ENCODE measurements at regions not wholly inside any gene's neighbourhood (a gene's known extent, or its start where the extent isn't known, plus 50 kb on each side); places are given as distances from the start of the nearest gene placed in this dataset.
"Not testable (repeated sequence)": the region's sequence is repeated elsewhere in the genome, so short reads cannot be mapped to it uniquely, and the experiment has no call there.

DNA sequence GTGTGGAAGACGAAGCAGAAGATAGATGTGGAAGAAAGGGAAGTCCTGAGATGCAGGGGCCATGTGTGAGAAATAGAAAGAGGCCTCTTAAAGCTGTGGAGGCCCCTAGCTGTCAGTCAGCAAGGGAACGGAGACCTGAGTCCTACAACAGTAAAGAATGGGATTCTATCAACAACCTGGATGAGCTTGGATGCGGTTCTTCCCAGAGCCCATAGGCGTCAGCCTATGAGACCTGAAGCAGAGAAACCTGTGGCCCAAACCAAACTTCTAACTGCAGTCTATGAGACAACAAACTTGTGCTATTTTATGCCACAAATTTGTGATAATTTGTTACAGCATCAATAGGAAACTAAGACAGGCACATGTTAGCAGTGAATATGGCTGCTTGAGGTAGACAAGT, 583.7 kb downstream of the ADCYAP1 start:
- DNase-seq (ENCODE audit: low spot score in 2 of 2): no peak
- H3K36me3 Mint-ChIP-seq: no peaks in the 10 kb centered on the region
- H3K9me3 Mint-ChIP-seq: peaks cover 6 to 10% of the 10 kb centered on the region in 2 donors
- no peak for ATAC-seq
- H3K27ac Mint-ChIP-seq: no peak overlapping the region

GRCh38 chr18:1488957-1489356, 584.3 kb downstream of the ADCYAP1 start:
- H3K9me3 Mint-ChIP-seq: peaks cover 6 to 12% of the 10 kb centered on the region in 2 donors
- DNase-seq (ENCODE audit: low spot score in 2 of 2): no peak
- no peak for ATAC-seq
- no peaks in the 10 kb centered on the region for H3K36me3 Mint-ChIP-seq
- no peak overlapping the region for H3K27ac Mint-ChIP-seq

DNA sequence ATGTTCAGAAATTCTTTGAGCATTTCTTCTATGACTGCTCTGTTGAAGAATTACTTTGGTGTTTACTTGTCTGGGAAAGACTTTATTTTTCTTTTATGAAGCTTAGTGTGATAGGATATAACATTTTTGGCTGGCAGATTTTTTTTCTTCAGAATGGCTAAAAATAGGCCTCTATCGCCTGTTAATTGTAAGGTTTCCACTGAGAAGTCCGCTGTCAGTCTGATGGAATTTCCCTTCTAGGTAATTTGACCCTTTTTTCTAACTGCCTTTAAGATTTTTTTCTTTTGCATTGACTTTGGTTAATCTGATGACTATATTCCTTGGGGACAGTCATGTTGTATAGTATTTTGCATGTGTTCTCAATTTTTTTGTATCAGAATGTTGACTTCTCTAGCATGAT, 590.7 kb downstream of the ADCYAP1 start:
- DNase-seq (ENCODE audit: low spot score in 2 of 2): no peak
- ATAC-seq: no peak
- Mint-ChIP-seq H3K36me3 (no peaks in the 10 kb centered on the region), H3K27ac (no peak overlapping the region), H3K9me3 (peaks cover 15 to 18% of the 10 kb centered on the region in 2 donors)

- Mint-ChIP-seq H3K9me3 (peaks cover 15 to 18% of the 10 kb centered on the region in 2 donors), H3K27ac (no peak overlapping the region), H3K36me3 (no peaks in the 10 kb centered on the region)
- DNase-seq (ENCODE audit: low spot score in 2 of 2) (no peak), ATAC-seq (no peak)
Measured at GRCh38 chr18:1496096-1496495, 591.4 kb downstream of the ADCYAP1 start.

DNA sequence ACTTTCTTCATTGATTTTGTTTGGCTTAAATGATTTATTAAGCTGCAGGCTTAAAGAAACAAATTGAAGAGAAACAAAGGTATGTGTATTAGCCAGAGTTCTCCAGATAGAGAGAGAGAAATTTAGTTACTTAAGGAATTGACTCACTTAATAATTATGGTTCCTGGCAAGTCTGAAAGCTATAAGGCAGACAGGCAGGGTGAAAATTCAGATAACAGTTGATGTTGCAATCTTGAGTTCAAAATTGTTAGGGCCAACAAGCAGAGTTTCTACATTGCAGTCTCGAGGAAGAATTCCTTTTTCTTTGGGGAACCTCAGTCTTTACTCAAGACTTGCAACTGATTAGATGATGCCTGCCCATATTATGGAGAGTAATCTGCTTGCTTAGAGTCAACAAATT, 593.5 kb downstream of the ADCYAP1 start:
- Mint-ChIP-seq H3K36me3 (no peaks in the 10 kb centered on the region), H3K9me3 (peaks cover 10 to 12% of the 10 kb centered on the region in 2 donors), H3K27ac (no peak overlapping the region)
- no peak for ATAC-seq
- no peak for DNase-seq (ENCODE audit: low spot score in 2 of 2)

GRCh38 chr18:1499265-1499664, 594.6 kb downstream of the ADCYAP1 start:
- peaks cover 7 to 12% of the 10 kb centered on the region in 2 donors for H3K9me3 Mint-ChIP-seq
- H3K36me3 Mint-ChIP-seq: no peaks in the 10 kb centered on the region
- ATAC-seq (no peak), DNase-seq (ENCODE audit: low spot score in 2 of 2) (no peak)
- H3K27ac Mint-ChIP-seq: no peak overlapping the region

DNA sequence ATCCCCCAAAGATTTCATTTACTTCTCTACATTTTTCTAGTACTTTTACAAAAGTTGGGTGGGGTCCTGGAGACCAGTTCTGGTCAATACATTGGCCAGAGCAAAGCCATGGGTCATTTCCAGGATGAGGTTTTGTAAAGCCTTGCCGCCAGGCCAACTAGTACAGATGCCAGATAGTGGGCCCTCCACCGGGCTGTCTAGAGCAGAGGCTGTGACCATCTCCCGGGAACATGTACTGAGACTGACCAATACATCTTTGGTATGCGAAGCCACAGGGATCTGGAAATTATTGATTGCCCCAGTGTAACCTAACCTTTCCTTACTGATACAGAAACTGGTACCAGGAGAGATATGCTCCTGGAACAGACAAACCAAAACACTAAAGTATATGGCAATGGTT, 599.2 kb downstream of the ADCYAP1 start:
- no peak for ATAC-seq
- H3K27ac Mint-ChIP-seq: no peak overlapping the region

DNA sequence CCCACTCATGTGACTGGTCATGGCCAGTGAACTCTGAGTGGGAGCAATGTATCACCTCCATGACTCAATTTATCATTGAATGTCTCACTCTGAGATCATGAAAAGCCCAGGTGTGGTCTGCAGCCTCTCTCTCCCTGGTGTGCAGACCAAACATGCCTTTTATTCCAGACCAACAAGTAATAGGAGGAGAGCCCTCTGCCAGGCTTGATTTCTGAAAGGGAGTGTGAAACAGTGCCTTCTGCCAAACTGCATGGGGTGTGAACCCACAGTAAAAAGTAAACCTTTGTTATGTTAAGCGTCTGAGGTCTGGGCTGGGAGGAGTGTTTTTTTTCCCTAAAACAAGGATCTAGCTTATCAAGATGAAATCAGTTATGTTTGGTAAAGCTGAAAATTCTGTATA, 601.2 kb downstream of the ADCYAP1 start:
- no peaks in the 10 kb centered on the region for H3K36me3 Mint-ChIP-seq
- DNase-seq (ENCODE audit: low spot score in 2 of 2): no peak
- no peak overlapping the region for H3K27ac Mint-ChIP-seq
- no peaks in the 10 kb centered on the region for H3K9me3 Mint-ChIP-seq
- ATAC-seq: no peak

More for the DNA sequence above, 599.2 kb downstream of the ADCYAP1 start:
- Mint-ChIP-seq H3K9me3 (no peaks in the 10 kb centered on the region), H3K36me3 (no peaks in the 10 kb centered on the region)
- DNase-seq (ENCODE audit: low spot score in 2 of 2): no peak

DNA sequence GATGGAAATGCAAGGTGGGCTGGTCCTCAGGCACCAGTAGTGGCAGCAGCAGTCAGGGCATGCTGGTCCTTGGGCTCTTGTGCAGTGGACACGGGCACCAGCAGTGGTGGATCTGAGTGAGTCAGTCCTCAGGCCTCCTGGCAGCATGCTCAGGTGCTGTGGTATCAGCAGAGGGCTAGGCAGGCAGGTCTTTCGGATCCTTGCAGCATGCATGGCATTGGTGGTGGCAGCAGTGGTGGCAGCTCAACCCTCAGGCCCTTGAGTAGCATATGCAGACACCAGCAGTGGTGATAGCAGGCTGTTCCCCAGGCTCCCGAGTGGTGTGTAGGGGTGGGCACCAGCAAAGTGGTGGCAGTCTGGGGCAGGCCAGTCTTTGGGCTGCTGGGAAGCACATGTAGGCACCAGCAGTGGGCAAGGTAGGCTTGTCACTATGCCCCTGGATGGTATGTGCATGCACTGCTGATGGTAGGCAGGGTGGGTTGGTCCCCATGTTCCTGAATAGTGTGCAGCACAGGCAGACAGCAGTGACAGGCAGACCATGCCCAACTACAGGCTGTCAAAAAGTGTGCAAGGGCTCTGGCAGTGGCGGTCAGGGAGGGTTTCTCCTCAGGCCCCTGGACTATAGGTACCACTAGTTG, 606.0 kb downstream of the ADCYAP1 start:
- Mint-ChIP-seq H3K27ac (no peak overlapping the region), H3K36me3 (no peaks in the 10 kb centered on the region), H3K9me3 (peaks cover 0 to 5% of the 10 kb centered on the region in 2 donors)
- DNase-seq (ENCODE audit: low spot score in 2 of 2): no peak
- no peak for ATAC-seq

DNA sequence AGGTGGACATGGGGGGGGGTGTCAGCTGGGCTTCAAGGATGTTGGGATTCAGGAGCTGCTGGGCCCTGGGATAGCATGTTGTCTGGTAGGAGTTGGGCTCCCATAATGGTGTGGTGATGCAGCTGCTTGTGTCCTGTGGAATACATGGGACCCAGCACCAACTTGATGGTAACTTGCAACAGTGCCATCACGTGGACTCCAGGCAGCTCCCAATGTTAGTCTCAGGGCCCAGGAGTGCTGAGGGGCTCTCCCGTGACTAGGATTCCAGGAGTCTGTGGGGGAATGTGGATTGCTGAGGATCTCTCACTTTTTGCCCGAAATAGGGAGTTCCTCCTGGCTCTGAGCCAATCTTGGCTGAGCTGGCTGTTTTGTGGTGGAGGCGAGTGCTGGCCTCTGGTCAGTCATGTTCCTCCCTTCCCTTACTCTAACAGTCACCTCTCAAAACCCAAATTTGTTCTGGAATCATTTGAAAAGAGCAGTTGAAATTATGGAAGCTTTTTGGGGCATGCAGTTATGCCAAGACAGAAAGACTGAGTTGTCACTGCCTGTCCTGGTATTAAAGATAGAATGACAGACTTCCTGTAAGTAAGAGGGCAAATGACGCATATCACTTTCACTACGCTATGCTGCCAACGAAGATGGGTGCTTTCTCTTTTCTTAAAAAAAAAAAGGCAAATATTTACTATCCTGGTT, 607.1 kb downstream of the ADCYAP1 start:
- Mint-ChIP-seq H3K9me3 (peaks cover 0 to 5% of the 10 kb centered on the region in 2 donors), H3K27ac (no peak overlapping the region), H3K36me3 (no peaks in the 10 kb centered on the region)
- ATAC-seq: no peak
- DNase-seq (ENCODE audit: low spot score in 2 of 2): no peak

DNA sequence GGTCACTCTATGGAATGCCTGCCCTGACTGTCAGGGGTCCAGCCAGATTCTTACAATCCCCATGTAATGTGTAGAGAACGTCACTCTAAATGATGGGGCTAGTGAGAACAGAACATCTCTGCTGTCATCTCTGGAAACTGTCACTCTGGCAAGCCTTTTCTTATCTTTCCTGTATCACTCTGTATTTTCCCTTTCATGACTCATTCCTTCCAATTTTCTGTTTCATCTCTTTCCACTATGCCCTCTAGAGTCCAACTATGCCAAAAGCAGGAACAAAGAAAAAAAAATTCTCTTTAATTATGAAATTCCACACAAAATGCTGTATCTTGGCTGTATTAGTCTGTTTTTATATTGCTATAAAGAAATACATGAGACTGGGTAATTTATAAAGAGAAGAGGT, 608.8 kb downstream of the ADCYAP1 start:
- H3K36me3 Mint-ChIP-seq: no peaks in the 10 kb centered on the region
- DNase-seq (ENCODE audit: low spot score in 2 of 2) (no peak), ATAC-seq (peak in 1 of 2 donors; percentile 28)
- H3K27ac Mint-ChIP-seq: no peak overlapping the region
- peaks cover 0 to 5% of the 10 kb centered on the region in 2 donors for H3K9me3 Mint-ChIP-seq

GRCh38 chr18:1521588-1522248, 617.0 kb downstream of the ADCYAP1 start:
- not testable (repeated sequence) for DNase-seq (ENCODE audit: low spot score in 2 of 2); H3K36me3 Mint-ChIP-seq; H3K9me3 Mint-ChIP-seq; H3K27ac Mint-ChIP-seq; ATAC-seq

DNA sequence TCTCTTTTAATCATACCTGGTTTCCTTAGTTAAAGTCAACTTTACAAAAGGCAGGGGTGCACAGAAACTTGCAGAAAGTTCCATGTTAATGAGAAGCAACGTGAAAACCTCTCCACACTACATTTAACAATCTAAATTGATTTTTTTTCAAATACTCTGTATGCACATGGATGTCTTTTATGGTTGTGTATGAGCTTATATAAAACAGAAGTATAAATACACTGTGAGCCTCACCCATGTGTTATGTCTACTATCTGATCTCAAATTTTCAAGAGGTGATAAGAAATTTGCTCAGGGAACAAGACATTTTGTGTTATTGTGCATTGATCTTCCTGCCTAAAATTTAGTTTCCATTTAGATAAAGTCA, 617.6 kb downstream of the ADCYAP1 start:
- DNase-seq (ENCODE audit: low spot score in 2 of 2) (no peak), ATAC-seq (no peak)
- no peak overlapping the region for H3K27ac Mint-ChIP-seq
- peaks cover 0 to 5% of the 10 kb centered on the region in 2 donors for H3K9me3 Mint-ChIP-seq
- H3K36me3 Mint-ChIP-seq: peaks cover 0 to 6% of the 10 kb centered on the region in 2 donors

DNA sequence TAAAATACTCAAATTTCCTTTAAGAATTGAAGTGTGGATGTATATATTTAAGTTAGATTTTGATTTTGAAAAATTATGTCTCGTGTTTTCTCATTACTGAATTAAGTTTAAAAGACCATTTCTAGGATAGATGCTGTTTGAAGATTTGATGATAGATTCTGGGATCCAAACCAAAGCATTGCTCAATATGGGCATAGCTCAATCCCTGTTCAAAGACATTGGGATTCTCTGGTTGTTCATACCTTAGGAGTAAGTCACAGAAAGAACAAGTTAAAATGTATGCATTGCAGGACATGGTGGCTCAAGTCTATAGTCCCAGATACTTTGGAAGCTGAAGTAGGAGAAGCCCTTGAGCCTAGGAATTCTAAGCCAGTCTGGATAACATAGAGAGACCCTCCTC, 622.3 kb downstream of the ADCYAP1 start:
- Mint-ChIP-seq H3K36me3 (peaks cover 0 to 4% of the 10 kb centered on the region in 2 donors), H3K9me3 (peaks cover 6 to 13% of the 10 kb centered on the region in 2 donors), H3K27ac (no peak overlapping the region)
- DNase-seq (ENCODE audit: low spot score in 2 of 2) (no peak), ATAC-seq (no peak)

DNA sequence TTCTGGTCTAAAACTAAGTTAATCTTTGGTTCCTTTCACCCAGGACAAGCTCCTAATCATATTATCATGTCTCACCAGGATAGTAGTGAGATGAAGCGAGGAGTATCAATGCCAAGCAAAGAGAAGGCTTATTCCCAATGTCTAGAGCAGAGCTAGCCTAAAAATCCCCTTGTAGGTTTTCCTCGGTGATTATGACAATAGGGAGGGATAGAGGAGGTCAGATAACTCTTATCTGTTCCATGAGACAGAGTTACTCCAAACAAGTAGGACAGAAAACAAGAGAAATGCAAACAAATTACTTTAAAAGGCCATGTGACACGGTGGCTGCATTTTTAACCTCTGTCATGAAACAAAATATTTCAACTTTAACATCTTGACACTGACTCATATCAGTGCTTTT, 623.1 kb downstream of the ADCYAP1 start:
- no peak overlapping the region for H3K27ac Mint-ChIP-seq
- peaks cover 3 to 13% of the 10 kb centered on the region in 2 donors for H3K9me3 Mint-ChIP-seq
- no peak for DNase-seq (ENCODE audit: low spot score in 2 of 2)
- no peak for ATAC-seq
- H3K36me3 Mint-ChIP-seq: no peaks in the 10 kb centered on the region

- no peak for DNase-seq (ENCODE audit: low spot score in 2 of 2)
- no peak overlapping the region for H3K27ac Mint-ChIP-seq
- H3K36me3 Mint-ChIP-seq: no peaks in the 10 kb centered on the region
- ATAC-seq: no peak
- H3K9me3 Mint-ChIP-seq: peaks cover 3 to 13% of the 10 kb centered on the region in 2 donors
Measured at GRCh38 chr18:1528447-1528846, 623.8 kb downstream of the ADCYAP1 start.

DNA sequence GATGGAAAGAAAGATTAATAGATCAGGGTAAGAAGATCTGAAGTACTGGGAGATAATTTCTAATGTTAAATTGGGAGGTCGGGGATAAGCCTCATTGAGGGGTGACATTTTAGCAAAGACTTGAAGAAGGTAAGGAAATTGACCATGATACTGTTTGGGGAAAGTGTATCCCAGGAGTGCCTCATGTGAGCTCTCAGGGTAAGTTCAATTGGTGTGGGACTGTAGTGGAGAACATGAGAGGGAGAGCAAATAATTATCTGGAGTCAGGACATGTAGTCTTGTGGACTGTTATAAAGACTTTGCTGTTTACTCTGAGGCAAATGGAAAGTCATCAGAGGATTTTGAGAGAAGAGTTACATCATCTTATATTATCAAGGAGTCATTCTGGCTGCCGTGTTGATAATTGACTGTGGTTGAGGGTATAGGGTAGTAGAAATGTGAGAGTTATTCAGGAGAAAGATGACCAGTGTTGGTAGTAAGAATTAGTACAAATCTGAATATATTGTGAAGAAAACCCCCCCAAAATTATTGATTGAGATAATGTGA, 624.4 kb downstream of the ADCYAP1 start:
- no peaks in the 10 kb centered on the region for H3K36me3 Mint-ChIP-seq
- H3K9me3 Mint-ChIP-seq: peaks cover 3 to 13% of the 10 kb centered on the region in 2 donors
- DNase-seq (ENCODE audit: low spot score in 2 of 2) (no peak), ATAC-seq (no peak)
- H3K27ac Mint-ChIP-seq: no peak overlapping the region
